GM23338 (cell line): ENCODE measurements at regions not wholly inside any gene's neighbourhood (a gene's known extent, or its start where the extent isn't known, plus 50 kb on each side); places are given as distances from the start of the nearest gene placed in this dataset.
"Not testable (repeated sequence)": the region's sequence is repeated elsewhere in the genome, so short reads cannot be mapped to it uniquely, and the experiment has no call there.

Experiments
- ATAC-seq: fragments of 200-7000 bp; cut with Tn5 transposase; 3 replicates; pipeline ENCODE4 v1.9.1; 2020
- DNase-seq: peaks from one replicate; pipeline ENCODE4 v3.0.0-alpha.2; 2015; ENCODE audit warnings: low spot score
- H2AFZ ChIP-seq: fragments of 200-600 bp; sonication (generic); 2 replicates; pipeline ENCODE4 v1.8.0; 2016; ENCODE audit warnings: antibody characterized with exemption, mild to moderate bottlenecking, moderate library complexity
- H3F3A ChIP-seq: fragments of 200-600 bp; sonication (generic); replicated peaks from 2 replicates; pipeline ENCODE4 v1.8.0; 2017; ENCODE audit warnings: antibody characterized with exemption, mixed run types, low read depth
- H3K27ac ChIP-seq: fragments of 200-600 bp; sonication (generic); 2 replicates; pipeline ENCODE4 v1.6.1; 2016; ENCODE audit warnings: low read depth
- H3K27me3 ChIP-seq: fragments of 200-600 bp; sonication (generic); 2 replicates; pipeline ENCODE4 v1.8.0; 2016; ENCODE audit warnings: mild to moderate bottlenecking, mixed run types, moderate library complexity; ENCODE audit not compliant: insufficient read depth
- H3K36me3 ChIP-seq: fragments of 200-600 bp; sonication (generic); 2 replicates; pipeline ENCODE4 v1.8.0; 2016; ENCODE audit warnings: mild to moderate bottlenecking; ENCODE audit not compliant: insufficient read depth
- H3K4me1 ChIP-seq: fragments of 200-600 bp; sonication (generic); 2 replicates; pipeline ENCODE4 v1.8.0; 2016; ENCODE audit warnings: mild to moderate bottlenecking, moderate library complexity; ENCODE audit not compliant: insufficient read depth
- H3K4me2 ChIP-seq: fragments of 200-600 bp; sonication (generic); 2 replicates; pipeline ENCODE4 v1.7.1; 2017; ENCODE audit warnings: mixed run types
- H3K4me3 ChIP-seq: fragments of 200-600 bp; sonication (generic); 2 replicates; pipeline ENCODE4 v1.6.1; 2016; ENCODE audit warnings: mixed run types
- H3K79me2 ChIP-seq: fragments of 200-600 bp; sonication (generic); replicated peaks from 2 replicates; pipeline ENCODE4 v1.8.0; 2017; ENCODE audit warnings: mild to moderate bottlenecking; ENCODE audit not compliant: insufficient read depth
- H3K9me2 ChIP-seq: fragments of 200-600 bp; sonication (generic); 2 replicates; pipeline ENCODE4 v1.8.0; 2017; ENCODE audit not compliant: insufficient read depth
- H4K20me1 ChIP-seq: fragments of 200-600 bp; sonication (generic); replicated peaks from 2 replicates; pipeline ENCODE4 v1.8.0; 2017; ENCODE audit warnings: mild to moderate bottlenecking; ENCODE audit not compliant: insufficient read depth
- H3K27ac Mint-ChIP-seq: 2 replicates; pipeline ENCODE4 v1.8.0; 2020; ENCODE audit warnings: inconsistent platforms, mild to moderate bottlenecking, moderate library complexity, mixed read lengths
- H3K27me3 Mint-ChIP-seq: 3 replicates; pipeline ENCODE4 v1.8.0; 2022; ENCODE audit warnings: low read depth, mild to moderate bottlenecking, moderate library complexity, mixed read lengths, inconsistent platforms; ENCODE audit not compliant: insufficient read depth, poor library complexity
- H3K36me3 Mint-ChIP-seq: 3 replicates; pipeline ENCODE4 v1.8.0; 2021; ENCODE audit warnings: low read depth, mild to moderate bottlenecking, inconsistent platforms, moderate library complexity, mixed read lengths
- H3K4me1 Mint-ChIP-seq: 3 replicates; pipeline ENCODE4 v1.8.0; 2020; ENCODE audit warnings: mild to moderate bottlenecking, inconsistent platforms, mixed read lengths
- H3K4me3 Mint-ChIP-seq: 3 replicates; pipeline ENCODE4 v1.8.0; 2021; ENCODE audit warnings: moderate library complexity, mild to moderate bottlenecking, inconsistent platforms, mixed read lengths
- H3K9me3 Mint-ChIP-seq: 3 replicates; pipeline ENCODE4 v1.8.0; 2020; ENCODE audit warnings: moderate library complexity, mild to moderate bottlenecking, inconsistent platforms, mixed read lengths
- ETS1 ChIP-seq: IDR thresholded peaks from 2 replicates; pipeline ENCODE4 v1.6.1; 2016; ENCODE audit warnings: antibody characterized with exemption
- JUNB ChIP-seq: IDR thresholded peaks from one replicate; pipeline ENCODE4 v1.6.1; 2016; ENCODE audit warnings: antibody characterized with exemption; ENCODE audit not compliant: unreplicated experiment
- NANOG ChIP-seq: IDR thresholded peaks from 2 replicates; pipeline ENCODE4 v1.6.1; 2016; ENCODE audit warnings: antibody characterized with exemption, borderline replicate concordance
- POLR2AphosphoS5 ChIP-seq: IDR thresholded peaks from 2 replicates; pipeline ENCODE4 v1.6.1; 2016; ENCODE audit warnings: antibody characterized with exemption, low read depth
- STAT1 ChIP-seq: IDR thresholded peaks from one replicate; pipeline ENCODE4 v1.6.1; 2016; ENCODE audit warnings: antibody characterized with exemption; ENCODE audit not compliant: unreplicated experiment
- ZNF114 ChIP-seq: fragments of 250-450 bp; sonication (Bioruptor Pico); IDR thresholded peaks from 2 replicates; pipeline ENCODE4 v1.5.0; 2020; ENCODE audit warnings: mild to moderate bottlenecking, moderate library complexity
- ZNF331 ChIP-seq: fragments of 250-450 bp; sonication (Bioruptor Pico); IDR thresholded peaks from 2 replicates; pipeline ENCODE4 v1.5.0; 2020; ENCODE audit warnings: low read depth, mild to moderate bottlenecking, moderate library complexity
- ZNF462 ChIP-seq: fragments of 250-450 bp; sonication (Bioruptor Pico); IDR thresholded peaks from 2 replicates; pipeline ENCODE4 v1.5.0; 2020; ENCODE audit warnings: mild to moderate bottlenecking, moderate library complexity

GRCh38 chr7:8343556-8343955 lies 81.6 kb upstream of the ICA1 start (continued):
- TF ChIP-seq ETS1, result no peak

- peaks cover 35% of the 10 kb centered on the region for H3K9me3 Mint-ChIP-seq
Measured at GRCh38 chr7:8347395-8347794, 85.4 kb upstream of the ICA1 start.

GRCh38 chr7:8351654-8352053 lies 81.8 kb upstream of the NXPH1 start:
- H2AFZ ChIP-seq, H3K4me3 ChIP-seq, H3K79me2 ChIP-seq, ATAC-seq, H3K27ac ChIP-seq, H3K4me1 ChIP-seq, H3K27ac Mint-ChIP-seq, H4K20me1 ChIP-seq, H3K27me3 ChIP-seq, H3K36me3 ChIP-seq, H3F3A ChIP-seq, H3K4me2 ChIP-seq, H3K4me1 Mint-ChIP-seq, H3K27me3 Mint-ChIP-seq, DNase-seq, H3K4me3 Mint-ChIP-seq: not testable (repeated sequence)
- peaks cover 15% of the 10 kb centered on the region; the same call in 1 of the 2 replicates for H3K9me2 ChIP-seq
- Mint-ChIP-seq H3K36me3 (peaks cover 41% of the 10 kb centered on the region), H3K9me3 (peaks cover 22% of the 10 kb centered on the region)

More at GRCh38 chr7:8347395-8347794, 85.4 kb upstream of the ICA1 start:
- H3F3A ChIP-seq, H2AFZ ChIP-seq, H3K4me3 Mint-ChIP-seq, H3K9me2 ChIP-seq, DNase-seq, H3K4me1 Mint-ChIP-seq, H3K27me3 ChIP-seq, H3K4me1 ChIP-seq, H3K79me2 ChIP-seq, H3K27ac Mint-ChIP-seq, H4K20me1 ChIP-seq, H3K27ac ChIP-seq, H3K4me3 ChIP-seq, H3K4me2 ChIP-seq, ATAC-seq, H3K27me3 Mint-ChIP-seq: not testable (repeated sequence)
- peaks cover 11% of the 10 kb centered on the region; the same call in 1 of the 2 replicates for H3K36me3 ChIP-seq
- H3K36me3 Mint-ChIP-seq, result peaks cover 34% of the 10 kb centered on the region

- no peaks in the 10 kb centered on the region for H3K27me3 ChIP-seq
- Mint-ChIP-seq H3K27me3 (no peaks in the 10 kb centered on the region), H3K36me3 (peaks cover 41% of the 10 kb centered on the region; the same call in 2 of the 3 replicates), H3K9me3 (peaks cover 18% of the 10 kb centered on the region), H3K4me1 (no peaks in the 10 kb centered on the region; the same call in 2 of the 3 replicates), H3K27ac (no peak overlapping the region), H3K4me3 (no peak overlapping the region)
- no peak overlapping the region for H2AFZ ChIP-seq
- no peaks in the 10 kb centered on the region for H3K79me2 ChIP-seq
- H3K27ac ChIP-seq, result no peak overlapping the region
- DNase-seq (no peak), ATAC-seq (no peak)
- H3K4me2 ChIP-seq, result no peak overlapping the region
- H3K4me1 ChIP-seq, result no peaks in the 10 kb centered on the region; the same call in 1 of the 2 replicates
- no peaks in the 10 kb centered on the region for H3F3A ChIP-seq
- H3K36me3 ChIP-seq, result no peaks in the 10 kb centered on the region
- H4K20me1 ChIP-seq, result no peaks in the 10 kb centered on the region
- H3K9me2 ChIP-seq, result 0 out of 2 replicates have a peak, but pooled peaks cover 11% of the 10 kb centered on the region
- H3K4me3 ChIP-seq, result no peak overlapping the region
- TF ChIP-seq ETS1 (no peak), POLR2AphosphoS5 (no peak), JUNB (no peak), NANOG (no peak), ZNF114 (no peak), ZNF331 (no peak), STAT1 (no peak), ZNF462 (CRISPR knock-in tag) (no peak)
Measured at GRCh38 chr7:8353991-8354390, 79.4 kb upstream of the NXPH1 start.
